ENCODE measurements at regions not wholly inside any gene's neighbourhood (a gene's known extent, or its start where the extent isn't known, plus 50 kb on each side); places are given as distances from the start of the nearest gene placed in this dataset.

DNA sequence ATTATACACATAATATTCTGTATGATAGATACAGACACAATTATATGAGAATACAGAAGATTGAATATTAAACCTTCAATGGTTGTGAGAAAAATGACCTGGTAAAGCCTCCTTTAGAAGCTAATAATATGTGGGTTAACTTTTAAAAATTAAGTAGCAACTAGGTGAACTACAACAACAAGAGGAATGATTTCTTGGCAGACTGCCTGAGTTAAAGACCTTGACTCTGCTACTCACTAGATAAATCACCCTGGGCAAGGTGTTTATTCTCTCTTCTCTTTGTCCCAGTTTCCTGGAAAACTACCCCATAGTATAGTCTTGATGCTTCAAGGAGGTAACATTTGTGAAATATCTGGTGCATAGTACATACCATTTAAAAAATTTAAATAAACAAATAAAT is 519.6 kb upstream of the TENM4 start:
- no peak for DNase-seq (ENCODE audit: low read depth)

DNA sequence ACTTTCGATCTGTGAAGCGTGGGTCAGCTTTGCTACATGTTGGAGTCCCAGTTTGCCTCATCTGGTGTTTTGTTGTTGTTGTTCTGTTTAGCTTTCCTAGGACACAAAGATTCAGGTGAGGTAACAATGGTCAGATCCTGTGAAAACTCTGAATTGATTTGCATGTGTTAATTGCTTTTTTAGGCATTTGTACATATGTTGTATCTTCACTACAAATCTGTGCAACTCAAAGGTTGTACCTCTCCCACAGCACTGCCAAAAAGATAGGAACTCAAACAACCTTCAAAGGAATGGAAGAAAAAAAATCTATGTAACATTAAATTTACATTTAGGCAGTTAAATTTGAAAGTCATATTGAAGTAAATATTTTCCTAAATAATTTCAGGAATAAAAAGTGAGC is 518.5 kb upstream of the TENM4 start:
- DNase-seq (ENCODE audit: low read depth) = no peak

DNA sequence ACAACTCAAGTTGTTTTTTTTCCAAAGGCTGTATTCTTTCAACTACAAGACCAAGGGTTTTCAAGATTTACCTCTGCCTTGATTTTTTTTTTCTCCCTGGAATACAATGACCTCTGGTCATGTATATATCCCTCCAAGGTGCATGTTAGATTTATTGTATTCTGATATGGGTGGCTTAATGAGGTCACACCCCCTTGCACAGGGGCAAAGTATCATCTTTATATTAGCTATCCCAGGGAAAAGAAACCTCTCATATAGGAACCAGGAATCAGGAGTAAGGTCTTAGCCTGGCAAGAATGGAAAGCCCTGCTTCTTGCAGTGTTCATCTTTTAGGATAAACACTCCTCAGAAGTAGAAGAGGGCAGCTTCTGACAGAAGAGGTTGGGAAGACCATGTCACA is 516.9 kb upstream of the TENM4 start:
- no peak for DNase-seq (ENCODE audit: low read depth)

DNA sequence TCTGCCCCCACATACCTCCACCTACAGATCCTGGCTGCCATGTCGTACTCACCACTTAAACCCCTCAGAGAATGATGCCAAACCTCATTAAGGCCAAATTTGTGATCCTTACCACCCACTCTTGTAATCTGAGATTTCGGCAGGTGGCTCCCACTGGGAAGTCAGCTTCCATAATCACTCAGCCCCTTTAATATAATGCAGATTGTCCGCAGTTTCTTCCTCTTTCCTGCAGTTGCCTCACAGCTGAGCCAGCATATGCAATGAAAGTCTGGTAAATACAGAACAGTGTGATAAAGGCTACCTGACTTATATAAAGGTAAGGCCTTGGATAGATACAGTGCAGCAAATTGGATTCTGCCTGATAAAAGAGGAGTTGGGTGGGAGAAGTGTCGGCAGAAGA is 515.2 kb upstream of the TENM4 start:
- DNase-seq (ENCODE audit: low read depth) = no peak

DNA sequence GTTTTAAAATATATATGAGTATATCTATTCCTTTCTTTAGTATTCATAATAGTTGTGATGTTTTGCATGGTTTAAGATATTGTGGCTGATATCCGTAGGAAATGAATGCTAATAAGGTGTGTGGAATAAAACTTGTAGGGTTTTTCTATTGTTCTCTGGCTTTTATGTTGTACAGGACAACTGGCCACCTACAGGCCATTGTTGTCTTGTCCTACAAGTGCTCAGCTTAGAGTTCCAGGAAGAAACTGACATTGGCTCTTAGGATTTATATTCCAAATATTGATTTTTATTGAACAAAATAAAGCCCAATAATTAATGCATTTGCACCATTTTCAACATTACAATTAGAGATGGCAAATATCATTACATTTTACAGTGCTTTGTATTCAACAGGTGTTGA is 512.8 kb upstream of the TENM4 start:
- no peak for DNase-seq (ENCODE audit: low read depth)

DNA sequence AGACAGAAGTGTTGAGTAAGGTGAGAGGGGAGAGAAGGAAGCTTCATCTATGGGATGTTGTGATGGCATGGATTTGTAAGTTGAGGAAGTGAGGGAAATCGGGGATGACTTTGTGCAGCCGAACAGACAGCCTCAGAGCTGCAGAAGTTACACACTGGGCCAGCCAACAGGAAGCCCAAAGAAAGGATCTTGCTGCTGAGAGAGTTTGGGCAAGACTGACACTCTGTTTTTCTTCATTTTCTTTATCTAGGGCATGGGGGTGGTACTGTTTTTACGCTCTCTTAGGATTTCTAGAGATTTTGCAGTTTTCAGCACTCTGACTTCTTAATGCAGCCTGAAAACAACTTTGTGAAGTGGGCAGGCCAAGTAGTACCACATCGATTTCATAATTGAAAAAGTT is 509.9 kb upstream of the TENM4 start:
- no peak for DNase-seq (ENCODE audit: low read depth)

DNA sequence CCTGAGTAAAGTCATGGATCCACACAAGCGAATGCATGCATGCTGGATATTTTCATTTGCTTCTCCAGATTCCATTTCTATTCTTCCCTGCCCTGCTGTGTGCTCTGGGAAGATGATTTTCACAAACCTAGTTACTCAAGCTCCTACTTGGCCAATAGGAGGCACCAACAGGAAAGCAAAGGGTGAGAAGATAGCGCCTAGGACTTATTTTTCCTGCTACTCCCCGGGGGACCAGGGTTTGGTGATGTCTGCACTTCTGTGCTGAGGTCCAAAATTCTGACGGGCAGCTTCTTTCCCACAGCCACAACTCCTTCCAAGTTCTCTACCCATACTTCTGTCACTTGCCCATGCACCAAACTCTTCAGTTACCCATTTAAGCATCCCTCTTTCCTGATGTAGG is 509.3 kb upstream of the TENM4 start:
- no peak for DNase-seq (ENCODE audit: low read depth)

DNA sequence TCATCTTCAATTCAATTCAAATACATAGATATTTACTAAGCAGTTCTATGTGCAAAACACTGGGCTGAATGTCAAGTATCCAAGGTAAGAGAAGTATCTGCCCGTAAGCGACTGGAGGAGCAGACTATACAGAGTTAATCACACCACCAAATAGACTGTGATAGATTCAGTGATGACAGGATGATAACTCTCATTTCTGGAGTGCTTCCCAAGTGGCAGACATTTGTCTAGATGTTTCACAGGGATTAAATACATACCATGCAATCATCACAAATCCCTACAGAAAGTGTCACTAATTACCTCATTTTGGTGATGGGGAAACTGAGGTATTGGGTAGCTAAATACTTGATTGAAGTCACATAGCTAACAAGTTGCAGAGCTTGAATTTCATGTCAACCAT is 508.7 kb upstream of the TENM4 start:
- DNase-seq (ENCODE audit: low read depth) = no peak

DNA sequence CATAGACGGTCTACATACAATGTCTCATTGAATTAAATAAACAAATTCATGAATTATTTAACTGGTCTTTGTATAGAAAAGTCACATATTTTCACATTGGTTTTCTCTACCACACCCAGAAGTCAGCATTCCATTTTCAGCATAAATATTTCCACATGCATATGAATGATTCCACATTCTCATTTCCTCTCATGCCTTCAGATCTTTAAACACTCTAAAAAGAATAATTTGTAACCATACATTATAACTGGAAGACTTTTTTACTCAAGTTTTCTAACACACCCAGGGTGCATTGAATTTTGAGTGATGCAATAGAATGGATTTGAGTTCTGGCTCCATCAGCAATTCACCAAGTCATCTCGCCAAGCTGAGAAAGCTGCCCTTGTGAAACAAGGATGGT is 501.8 kb upstream of the TENM4 start:
- no peak for DNase-seq (ENCODE audit: low read depth)

DNA sequence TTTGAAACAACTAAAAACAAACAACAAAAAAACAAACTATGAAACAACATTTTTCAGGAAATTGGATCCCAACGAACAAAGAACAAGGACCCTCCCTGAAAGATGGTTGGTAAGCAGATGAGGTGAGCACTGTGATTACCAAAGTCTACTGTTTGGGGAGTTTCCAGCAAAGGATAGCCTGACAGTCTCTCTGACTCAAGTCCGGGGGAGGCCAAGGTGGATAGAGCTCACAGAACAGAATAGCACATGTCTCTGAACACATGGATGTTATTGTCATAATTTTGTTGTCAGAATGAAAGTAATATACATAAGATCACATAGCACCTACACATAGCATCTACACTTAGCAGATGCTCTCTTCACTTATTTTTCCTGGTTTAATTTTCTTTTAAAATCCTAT is 501.3 kb upstream of the TENM4 start:
- DNase-seq (ENCODE audit: low read depth) = no peak

DNA sequence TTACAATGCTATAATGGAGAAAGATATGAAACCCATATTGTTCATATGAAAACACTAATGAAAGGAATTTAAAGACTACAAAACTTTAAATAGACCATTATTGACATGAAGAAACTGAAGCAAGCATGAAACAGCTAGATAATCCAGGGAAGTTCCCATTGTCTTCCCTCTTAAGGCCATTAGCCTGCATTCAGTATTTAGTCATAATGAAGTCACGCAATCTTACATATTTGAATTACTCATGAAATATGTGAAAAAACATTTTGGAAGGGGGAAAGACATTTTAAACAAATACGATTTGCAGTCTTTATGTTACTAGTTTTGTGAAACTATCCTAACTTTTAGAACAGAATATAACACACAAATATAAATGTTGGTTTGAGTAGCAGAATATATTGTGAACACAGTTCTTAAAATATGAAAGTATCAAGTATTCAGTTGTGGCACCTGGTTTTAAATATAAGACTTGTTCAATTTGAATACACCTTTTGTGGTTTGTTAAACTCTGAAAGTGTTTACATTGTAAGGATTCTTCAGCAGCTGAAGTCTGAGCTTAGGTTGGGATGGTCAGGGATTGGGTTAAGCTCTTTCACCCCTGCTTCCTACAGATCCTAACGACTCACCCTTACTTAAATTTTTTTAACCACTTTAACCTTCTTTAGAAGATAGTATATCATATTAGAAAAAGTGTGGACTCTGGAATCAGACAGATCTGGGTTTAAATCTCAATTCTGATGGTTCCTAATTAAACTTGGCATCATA is 500.3 kb upstream of the TENM4 start:
- DNase-seq (ENCODE audit: low read depth) = no peak

DNA sequence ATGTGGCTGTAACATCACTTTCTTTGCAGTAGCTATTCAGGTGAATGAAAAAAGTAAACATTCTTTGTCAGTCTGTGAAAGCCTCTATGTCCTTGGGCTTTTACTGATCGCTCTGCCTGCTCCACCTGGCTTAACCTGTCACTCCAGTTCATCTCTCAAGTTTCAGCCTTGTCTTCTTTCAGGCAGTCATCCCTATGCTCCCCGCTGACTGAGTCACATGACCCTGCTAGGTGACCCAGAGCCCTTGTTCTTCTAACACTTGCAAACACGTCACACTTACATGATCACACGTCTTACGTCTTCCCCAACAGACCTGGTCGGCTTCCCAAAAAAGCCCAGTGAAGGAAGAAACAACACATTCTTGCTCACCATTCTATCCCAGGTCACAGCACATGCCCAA is 499.3 kb upstream of the TENM4 start:
- no peak for DNase-seq (ENCODE audit: low read depth)

DNA sequence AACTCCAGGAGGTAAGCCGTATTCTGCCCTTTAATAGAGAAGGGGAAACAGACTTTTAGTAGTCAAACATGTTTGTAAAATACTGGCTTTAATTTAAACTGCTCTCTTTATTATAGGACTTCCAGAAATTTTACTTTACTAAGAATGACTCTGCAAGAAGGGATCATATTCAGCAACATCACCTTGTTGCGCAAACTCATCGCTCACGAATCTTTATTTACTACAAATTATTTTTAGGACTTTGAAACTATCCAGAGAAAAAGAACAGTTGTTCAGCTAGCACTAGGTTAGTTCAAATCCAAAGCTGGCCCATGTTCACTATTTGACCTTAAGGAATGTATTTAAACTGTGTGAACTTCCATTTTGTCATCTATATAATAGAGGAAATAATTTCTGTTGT is 498.3 kb upstream of the TENM4 start:
- DNase-seq (ENCODE audit: low read depth) = no peak

DNA sequence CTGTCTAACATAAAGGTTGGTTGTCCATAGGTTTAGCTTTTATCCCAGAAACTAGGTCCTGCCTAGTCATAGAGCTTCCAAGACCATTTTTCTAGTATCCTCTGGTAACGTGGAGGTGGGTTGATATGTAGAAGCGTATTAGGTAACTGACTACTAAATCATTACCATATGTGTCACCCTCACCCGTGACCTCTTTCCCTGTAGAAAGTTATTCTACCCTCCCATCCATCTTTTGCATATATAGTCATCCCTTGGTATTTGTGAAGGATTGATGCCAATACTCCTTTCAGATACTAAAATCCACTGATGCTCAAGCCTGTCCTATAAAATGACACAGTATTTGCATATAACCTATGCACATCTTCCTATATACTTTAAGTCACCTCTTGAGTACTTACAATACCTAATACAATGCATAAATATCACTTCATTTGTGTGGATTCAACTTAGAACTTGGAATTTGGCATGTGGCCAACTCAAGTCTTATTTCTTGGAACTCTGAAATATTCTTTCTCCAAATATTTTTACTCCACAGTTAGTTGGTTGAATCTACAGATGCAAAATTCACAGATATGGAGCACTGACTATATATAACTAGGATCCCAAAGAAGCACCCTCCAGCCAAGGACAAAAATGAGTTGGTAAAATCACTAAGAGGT is 497.0 kb upstream of the TENM4 start:
- DNase-seq (ENCODE audit: low read depth) = no peak

DNA sequence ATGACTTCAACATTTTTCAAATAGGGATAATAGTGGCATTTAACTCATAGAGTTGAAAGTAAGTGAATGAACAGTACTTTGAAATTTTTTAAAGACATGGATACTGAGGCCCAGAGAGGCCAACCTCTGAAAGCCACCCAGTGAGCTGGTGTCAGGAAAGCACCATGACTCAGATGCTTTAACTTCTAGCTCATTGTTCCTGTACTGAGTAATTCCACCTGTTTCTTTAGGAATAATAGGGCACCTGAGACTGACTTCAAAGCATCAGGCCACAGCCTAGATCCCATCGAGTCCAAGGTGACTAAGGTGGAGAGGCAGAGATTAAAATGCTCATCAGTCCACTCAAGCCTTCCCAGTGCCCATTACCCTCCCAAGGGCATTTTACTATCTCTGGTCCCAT is 491.8 kb upstream of the TENM4 start:
- no peak for DNase-seq (ENCODE audit: low read depth)

DNA sequence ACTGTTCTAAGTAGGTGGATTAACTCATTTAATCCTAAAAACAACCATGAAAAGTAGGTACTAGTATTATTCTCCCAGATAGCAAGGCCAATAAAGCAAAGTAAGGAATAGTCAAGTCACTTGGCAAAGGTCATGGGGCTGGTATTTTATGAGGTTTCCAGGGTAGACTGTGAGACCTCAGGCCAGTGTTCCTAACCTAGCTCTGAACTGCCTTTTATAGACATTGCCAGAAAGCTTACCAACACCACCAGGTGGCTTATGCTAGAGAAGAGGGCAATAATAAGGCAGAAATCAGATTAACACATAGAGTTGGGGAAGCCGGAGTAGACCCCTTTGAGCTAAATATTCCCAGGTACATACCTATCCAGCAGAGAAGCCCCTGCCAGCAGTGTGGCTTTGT is 490.9 kb upstream of the TENM4 start:
- no peak for DNase-seq (ENCODE audit: low read depth)

DNA sequence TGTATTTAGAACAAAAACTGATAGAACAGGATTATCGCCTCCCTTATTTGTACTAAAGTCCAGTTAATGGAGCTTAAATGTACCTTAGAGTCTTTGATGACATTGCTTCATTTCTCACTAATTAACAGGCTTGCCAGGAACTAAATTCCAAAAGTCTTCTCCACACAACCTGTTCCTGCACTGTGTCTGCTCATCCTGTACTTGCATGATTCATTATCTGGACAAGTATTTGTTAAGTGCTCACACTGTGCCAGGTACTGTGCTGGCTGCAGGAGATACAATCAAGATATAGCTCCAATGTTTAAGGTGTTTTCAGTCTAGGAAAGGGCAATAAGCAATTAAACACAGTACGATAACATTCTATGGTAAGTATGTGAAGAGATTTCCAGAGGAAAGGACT is 485.9 kb upstream of the TENM4 start:
- no peak for DNase-seq (ENCODE audit: low read depth)

DNA sequence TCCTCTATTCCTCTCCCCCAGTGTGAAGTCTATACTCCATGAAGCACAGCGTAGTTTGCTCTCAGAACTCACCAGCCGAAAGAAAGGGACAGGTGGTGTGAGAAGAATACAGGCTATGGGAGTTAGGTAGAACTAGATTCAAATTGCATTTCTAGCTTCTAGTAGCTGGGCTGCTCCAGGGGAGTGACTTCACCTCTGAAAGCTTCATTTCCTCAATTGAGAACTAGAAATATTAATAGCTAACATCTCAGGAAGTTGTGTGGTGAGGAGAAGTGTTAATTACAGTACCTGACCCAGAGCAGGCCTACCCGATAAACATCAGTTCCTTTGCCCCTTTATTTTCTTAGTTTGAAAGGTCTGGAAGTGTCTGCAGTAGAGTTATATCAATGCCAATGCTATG is 484.7 kb upstream of the TENM4 start:
- no peak for DNase-seq (ENCODE audit: low read depth)

DNA sequence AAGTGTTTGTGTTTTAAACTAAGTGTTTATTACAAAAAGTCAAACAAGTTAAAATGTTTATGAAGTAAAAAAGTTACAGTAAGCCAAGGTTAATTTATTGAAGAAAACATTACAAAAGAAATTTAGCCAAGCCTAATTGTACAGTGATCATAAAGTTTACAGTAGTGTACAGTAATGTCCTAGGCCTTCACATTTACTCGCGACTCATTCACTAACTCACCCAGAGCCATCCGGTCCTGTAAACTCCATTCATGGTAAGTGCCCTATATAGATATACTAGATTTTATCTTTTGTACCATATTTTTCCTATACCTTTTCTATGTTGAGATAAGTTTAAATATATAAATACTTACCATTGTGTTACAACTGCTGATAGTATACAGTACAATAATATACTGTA is 481.8 kb upstream of the TENM4 start:
- no peak for DNase-seq (ENCODE audit: low read depth)

DNA sequence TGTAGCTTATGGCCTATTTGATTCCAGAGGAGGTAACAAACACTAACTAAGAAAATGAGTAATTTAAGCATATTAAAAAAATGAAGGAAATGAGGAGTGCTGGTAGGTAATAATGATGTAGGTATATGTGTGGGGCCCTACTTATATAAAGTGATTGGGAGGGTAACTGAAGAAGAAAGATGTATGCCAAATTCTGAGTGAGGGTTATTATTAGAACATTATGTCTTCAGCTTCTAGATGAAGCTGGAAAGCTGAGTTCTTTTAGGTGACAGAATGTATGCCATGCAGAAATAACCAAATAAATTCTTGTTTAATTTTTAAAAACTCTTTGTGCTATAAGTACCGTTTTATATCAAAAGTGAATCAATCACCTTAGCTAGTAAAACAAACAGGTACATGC is 479.6 kb upstream of the TENM4 start:
- DNase-seq (ENCODE audit: low read depth) = no peak

DNA sequence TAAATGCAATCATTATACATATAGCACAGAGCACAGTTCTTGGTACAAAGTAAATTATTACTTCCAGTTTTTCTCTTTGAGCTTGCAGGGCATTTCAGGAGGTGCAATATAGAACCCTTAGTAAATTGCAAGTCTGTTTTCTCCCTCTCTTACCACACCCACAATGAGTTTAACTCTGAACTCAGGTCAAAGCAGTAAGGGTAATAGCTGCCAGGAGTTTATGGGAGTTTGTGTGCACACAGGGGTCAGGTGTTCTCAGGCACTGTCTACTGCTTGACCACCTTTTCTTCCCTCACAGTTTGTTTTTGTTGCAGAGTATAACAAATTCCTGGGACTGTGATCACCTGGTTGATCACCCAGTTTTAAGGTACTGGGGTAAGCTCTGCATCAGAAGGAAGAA is 478.5 kb upstream of the TENM4 start:
- no peak for DNase-seq (ENCODE audit: low read depth)

DNA sequence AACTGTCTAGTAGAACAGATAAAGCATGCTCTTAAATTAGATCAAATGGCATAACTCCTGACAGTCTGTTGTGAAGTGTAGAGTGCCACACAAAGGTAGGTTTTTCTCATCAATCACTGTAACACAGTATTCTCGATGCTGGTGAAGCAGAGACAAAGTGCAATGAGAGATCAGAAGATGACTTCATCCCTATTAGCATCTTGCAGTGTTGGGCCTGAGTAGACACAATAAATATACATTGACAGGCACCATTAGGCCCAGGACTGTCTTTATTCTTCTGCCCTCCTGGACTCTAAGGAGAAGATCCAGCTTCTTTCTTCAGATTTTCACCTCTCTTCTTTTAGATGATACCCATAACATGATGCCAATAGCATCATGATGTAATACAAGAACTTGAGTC is 478.0 kb upstream of the TENM4 start:
- no peak for DNase-seq (ENCODE audit: low read depth)

DNA sequence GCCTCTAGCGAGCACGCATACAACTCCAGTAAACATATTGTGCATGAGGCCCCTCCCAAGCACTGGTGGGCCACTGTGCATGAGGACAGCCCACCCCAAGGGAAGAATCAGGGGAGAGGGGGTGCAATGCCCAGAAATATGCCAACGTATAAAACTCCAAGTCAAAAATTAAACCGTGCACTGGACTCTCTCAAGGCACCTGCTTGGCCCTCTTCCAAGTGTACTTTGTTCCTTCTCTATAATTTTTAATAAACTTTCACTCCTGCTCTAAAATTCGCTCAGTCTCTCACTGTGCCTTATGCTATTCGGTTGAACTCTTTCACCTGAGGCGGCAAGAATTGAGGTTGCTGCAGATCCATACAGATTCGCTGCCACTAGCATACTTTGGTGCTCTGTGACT is 465.3 kb upstream of the TENM4 start:
- no peak for DNase-seq (ENCODE audit: low read depth)

DNA sequence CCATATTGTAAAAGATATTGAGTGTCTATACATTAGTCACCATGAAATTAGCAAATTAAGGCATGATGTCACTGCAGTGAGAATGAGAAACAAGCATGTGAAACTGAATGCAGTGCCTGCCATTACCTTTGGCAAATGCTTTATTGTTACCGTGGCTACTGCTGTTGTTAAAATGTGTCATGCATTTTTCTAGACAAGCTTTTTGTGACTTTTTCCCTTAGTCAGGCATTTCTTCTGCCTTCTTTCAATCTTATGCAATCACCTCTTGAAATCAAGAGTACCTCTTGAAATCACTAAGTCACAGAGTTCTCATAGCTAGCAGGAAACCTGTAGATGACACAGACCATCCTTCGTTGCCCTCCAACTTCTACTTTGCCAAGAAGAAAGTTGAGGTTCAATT is 461.7 kb upstream of the TENM4 start:
- DNase-seq (ENCODE audit: low read depth) = no peak
